ENCODE measurements at regions not wholly inside any gene's neighbourhood (a gene's known extent, or its start where the extent isn't known, plus 50 kb on each side); places are given as distances from the start of the nearest gene placed in this dataset.

GRCh38 chr5:2187687-2188086 is 305.0 kb upstream of the IRX4 start:
- H3K27ac Mint-ChIP-seq (ENCODE audit: unreplicated experiment), result no peak overlapping the region
- H3K36me3 Mint-ChIP-seq (ENCODE audit: unreplicated experiment), result no peaks in the 10 kb centered on the region
- no peaks in the 10 kb centered on the region for H3K4me1 Mint-ChIP-seq (ENCODE audit: unreplicated experiment)
- no peaks in the 10 kb centered on the region for H3K27me3 Mint-ChIP-seq (ENCODE audit: unreplicated experiment)
- H3K4me3 Mint-ChIP-seq (ENCODE audit: unreplicated experiment), result no peak overlapping the region
- H3K9me3 Mint-ChIP-seq (ENCODE audit: unreplicated experiment), result no peaks in the 10 kb centered on the region
- TF ChIP-seq, protein P1, sequence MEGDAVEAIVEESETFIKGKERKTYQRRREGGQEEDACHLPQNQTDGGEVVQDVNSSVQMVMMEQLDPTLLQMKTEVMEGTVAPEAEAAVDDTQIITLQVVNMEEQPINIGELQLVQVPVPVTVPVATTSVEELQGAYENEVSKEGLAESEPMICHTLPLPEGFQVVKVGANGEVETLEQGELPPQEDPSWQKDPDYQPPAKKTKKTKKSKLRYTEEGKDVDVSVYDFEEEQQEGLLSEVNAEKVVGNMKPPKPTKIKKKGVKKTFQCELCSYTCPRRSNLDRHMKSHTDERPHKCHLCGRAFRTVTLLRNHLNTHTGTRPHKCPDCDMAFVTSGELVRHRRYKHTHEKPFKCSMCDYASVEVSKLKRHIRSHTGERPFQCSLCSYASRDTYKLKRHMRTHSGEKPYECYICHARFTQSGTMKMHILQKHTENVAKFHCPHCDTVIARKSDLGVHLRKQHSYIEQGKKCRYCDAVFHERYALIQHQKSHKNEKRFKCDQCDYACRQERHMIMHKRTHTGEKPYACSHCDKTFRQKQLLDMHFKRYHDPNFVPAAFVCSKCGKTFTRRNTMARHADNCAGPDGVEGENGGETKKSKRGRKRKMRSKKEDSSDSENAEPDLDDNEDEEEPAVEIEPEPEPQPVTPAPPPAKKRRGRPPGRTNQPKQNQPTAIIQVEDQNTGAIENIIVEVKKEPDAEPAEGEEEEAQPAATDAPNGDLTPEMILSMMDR (IDR thresholded peaks at IDR 0.05), result no peak
- DNase-seq (ENCODE audit: extremely low spot score, unreplicated experiment), result peak; percentile 70

- no peaks in the 10 kb centered on the region for H3K27me3 Mint-ChIP-seq (ENCODE audit: unreplicated experiment)
- no peaks in the 10 kb centered on the region for H3K4me1 Mint-ChIP-seq (ENCODE audit: unreplicated experiment)
- TF ChIP-seq, protein P1 (IDR thresholded peaks at IDR 0.05), result no peak
- no peak overlapping the region for H3K27ac Mint-ChIP-seq (ENCODE audit: unreplicated experiment)
- H3K4me3 Mint-ChIP-seq (ENCODE audit: unreplicated experiment), result no peak overlapping the region
- no peaks in the 10 kb centered on the region for H3K9me3 Mint-ChIP-seq (ENCODE audit: unreplicated experiment)
- no peaks in the 10 kb centered on the region for H3K36me3 Mint-ChIP-seq (ENCODE audit: unreplicated experiment)
- DNase-seq (ENCODE audit: extremely low spot score, unreplicated experiment), result peak; percentile 59
Measured at GRCh38 chr5:2187156-2187555, 304.4 kb upstream of the IRX4 start.

- Mint-ChIP-seq H3K27me3 (ENCODE audit: unreplicated experiment) (no peaks in the 10 kb centered on the region), H3K4me1 (ENCODE audit: unreplicated experiment) (no peaks in the 10 kb centered on the region), H3K27ac (ENCODE audit: unreplicated experiment) (no peak overlapping the region), H3K9me3 (ENCODE audit: unreplicated experiment) (no peaks in the 10 kb centered on the region), H3K36me3 (ENCODE audit: unreplicated experiment) (no peaks in the 10 kb centered on the region), H3K4me3 (ENCODE audit: unreplicated experiment) (no peak overlapping the region)
- TF ChIP-seq, protein P1 (IDR thresholded peaks at IDR 0.05), result no peak
- DNase-seq (ENCODE audit: extremely low spot score, unreplicated experiment), result peak; percentile 78
Measured at GRCh38 chr5:2186472-2187015, 303.8 kb upstream of the IRX4 start.

DNA sequence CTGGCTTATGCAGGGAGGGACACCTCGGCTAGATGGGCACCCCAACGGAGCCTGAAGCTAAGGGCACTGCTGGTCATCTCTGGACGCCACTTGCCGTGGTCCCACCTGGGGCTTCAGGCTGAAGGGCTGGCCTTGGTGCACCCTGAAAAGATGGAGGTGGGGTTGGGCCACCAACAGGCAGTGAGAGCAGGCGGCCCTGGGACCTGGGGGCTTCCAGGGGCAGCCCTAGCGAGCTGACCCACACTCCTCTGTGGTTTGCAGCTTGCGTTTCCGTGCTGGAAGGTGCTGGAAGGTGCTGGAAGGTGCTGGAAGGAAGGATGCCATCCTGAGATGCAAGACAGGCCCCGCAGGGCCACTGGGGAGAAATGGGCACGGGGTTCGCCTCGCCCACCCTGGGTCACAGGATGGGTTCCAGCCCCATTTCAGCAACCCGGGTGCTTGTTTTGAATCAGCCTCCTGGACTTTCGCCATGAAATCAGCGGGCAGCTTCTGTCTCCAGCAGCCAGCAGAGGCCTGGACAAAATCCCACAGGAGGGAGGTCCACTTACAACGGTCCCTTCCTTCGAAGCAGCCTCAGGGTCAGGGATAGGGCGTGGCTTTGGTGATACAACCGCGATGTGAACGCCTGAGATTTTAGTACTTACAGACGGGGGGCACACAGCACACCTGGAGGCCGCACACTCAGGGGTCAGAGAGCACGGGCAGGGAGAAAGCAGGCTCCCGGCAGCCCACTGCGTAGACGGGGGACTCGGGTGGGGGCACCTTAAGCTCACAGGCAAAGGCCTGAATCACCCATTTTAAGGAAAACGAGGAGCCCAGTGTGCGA is 303.1 kb upstream of the IRX4 start:
- peak; percentile 72 for DNase-seq (ENCODE audit: extremely low spot score, unreplicated experiment)
- TF ChIP-seq, protein P1 (IDR thresholded peaks at IDR 0.05), result no peak
- H3K27ac Mint-ChIP-seq (ENCODE audit: unreplicated experiment), result no peak overlapping the region

More for the DNA sequence above, 303.1 kb upstream of the IRX4 start:
- Mint-ChIP-seq H3K36me3 (ENCODE audit: unreplicated experiment) (no peaks in the 10 kb centered on the region), H3K9me3 (ENCODE audit: unreplicated experiment) (no peaks in the 10 kb centered on the region), H3K27me3 (ENCODE audit: unreplicated experiment) (no peaks in the 10 kb centered on the region), H3K4me1 (ENCODE audit: unreplicated experiment) (no peaks in the 10 kb centered on the region), H3K4me3 (ENCODE audit: unreplicated experiment) (no peak overlapping the region)
